PFSK-1 (cell line): ENCODE measurements at regions not wholly inside any gene's neighbourhood (a gene's known extent, or its start where the extent isn't known, plus 50 kb on each side); places are given as distances from the start of the nearest gene placed in this dataset.

Source experiments
- FOXP2 ChIP-seq: optimal IDR thresholded peaks from 2 replicates; pipeline ENCODE3; 2011; ENCODE audit warnings: borderline replicate concordance, control low read depth, inconsistent platforms; ENCODE audit not compliant: insufficient read depth; ENCODE audit errors: extremely low read length, extremely low read depth
- POLR2AphosphoS5 ChIP-seq: IDR thresholded peaks from 2 replicates; pipeline ENCODE4 v1.6.1; 2012; ENCODE audit warnings: low read depth, mild to moderate bottlenecking, control low read depth, low read length, moderate library complexity
- SIN3A ChIP-seq: IDR thresholded peaks from 2 replicates; pipeline ENCODE4 v1.6.1; 2012; ENCODE audit warnings: mild to moderate bottlenecking, low read length, moderate library complexity, borderline replicate concordance; ENCODE audit not compliant: insufficient read depth
- TAF1 ChIP-seq: IDR thresholded peaks from 2 replicates; pipeline ENCODE4 v1.6.1; 2012; ENCODE audit warnings: low read length, control low read depth, borderline replicate concordance; ENCODE audit not compliant: insufficient read depth
- TF ChIP-seq, protein P1 (sequence below), 2 experiments: IDR thresholded peaks; 2 replicates each; pipeline versions ENCODE4 v1.6.1 to v1.8.0; 2011 to 2012; ENCODE audit warnings: low read depth in 2 of 2, low read length in 2 of 2, control low read depth in 1 of 2, inconsistent platforms in 1 of 2, mild to moderate bottlenecking in 1 of 2, moderate library complexity in 1 of 2; ENCODE audit not compliant: insufficient read depth in 1 of 2

- TF ChIP-seq SIN3A, result no peak
- no peak for TF ChIP-seq TAF1
- no peak for TF ChIP-seq POLR2AphosphoS5
- TF ChIP-seq, protein P1, sequence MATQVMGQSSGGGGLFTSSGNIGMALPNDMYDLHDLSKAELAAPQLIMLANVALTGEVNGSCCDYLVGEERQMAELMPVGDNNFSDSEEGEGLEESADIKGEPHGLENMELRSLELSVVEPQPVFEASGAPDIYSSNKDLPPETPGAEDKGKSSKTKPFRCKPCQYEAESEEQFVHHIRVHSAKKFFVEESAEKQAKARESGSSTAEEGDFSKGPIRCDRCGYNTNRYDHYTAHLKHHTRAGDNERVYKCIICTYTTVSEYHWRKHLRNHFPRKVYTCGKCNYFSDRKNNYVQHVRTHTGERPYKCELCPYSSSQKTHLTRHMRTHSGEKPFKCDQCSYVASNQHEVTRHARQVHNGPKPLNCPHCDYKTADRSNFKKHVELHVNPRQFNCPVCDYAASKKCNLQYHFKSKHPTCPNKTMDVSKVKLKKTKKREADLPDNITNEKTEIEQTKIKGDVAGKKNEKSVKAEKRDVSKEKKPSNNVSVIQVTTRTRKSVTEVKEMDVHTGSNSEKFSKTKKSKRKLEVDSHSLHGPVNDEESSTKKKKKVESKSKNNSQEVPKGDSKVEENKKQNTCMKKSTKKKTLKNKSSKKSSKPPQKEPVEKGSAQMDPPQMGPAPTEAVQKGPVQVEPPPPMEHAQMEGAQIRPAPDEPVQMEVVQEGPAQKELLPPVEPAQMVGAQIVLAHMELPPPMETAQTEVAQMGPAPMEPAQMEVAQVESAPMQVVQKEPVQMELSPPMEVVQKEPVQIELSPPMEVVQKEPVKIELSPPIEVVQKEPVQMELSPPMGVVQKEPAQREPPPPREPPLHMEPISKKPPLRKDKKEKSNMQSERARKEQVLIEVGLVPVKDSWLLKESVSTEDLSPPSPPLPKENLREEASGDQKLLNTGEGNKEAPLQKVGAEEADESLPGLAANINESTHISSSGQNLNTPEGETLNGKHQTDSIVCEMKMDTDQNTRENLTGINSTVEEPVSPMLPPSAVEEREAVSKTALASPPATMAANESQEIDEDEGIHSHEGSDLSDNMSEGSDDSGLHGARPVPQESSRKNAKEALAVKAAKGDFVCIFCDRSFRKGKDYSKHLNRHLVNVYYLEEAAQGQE (IDR thresholded peaks at IDR 0.05; ENCODE audit: insufficient read depth in 1 of 2, low read depth in 2 of 2, low read length in 2 of 2), result no peak
Observed at GRCh38 chr5:14064841-14065240, 78.3 kb upstream of the TRIO start.

DNA sequence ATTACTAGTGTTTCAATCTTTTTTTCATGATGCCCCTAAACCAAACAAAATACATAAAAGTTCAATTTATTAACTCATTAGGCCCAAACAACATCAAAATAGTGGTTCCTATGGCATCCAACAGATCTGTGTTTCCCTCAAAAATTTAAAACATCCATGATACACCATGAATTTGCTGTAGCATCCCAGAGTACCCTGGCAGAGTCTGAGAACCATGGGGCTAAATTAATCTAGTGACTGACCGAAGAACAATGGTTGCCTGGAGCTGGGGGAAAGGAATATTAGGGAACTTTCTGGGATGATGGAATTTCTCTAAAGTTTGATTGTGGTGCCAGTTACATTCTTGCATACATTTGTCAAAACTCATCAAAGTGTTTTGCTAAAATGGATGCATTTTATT, 79.5 kb upstream of the TRIO start:
- TF ChIP-seq, protein P1 (IDR thresholded peaks at IDR 0.05; ENCODE audit: insufficient read depth in 1 of 2, low read depth in 2 of 2, low read length in 2 of 2), result no peak
- TF ChIP-seq SIN3A, result no peak
- TF ChIP-seq TAF1, result no peak
- no peak for TF ChIP-seq POLR2AphosphoS5
- no peak for TF ChIP-seq FOXP2

- no peak for TF ChIP-seq POLR2AphosphoS5
- TF ChIP-seq, protein P1 (IDR thresholded peaks at IDR 0.05; ENCODE audit: insufficient read depth in 1 of 2, low read depth in 2 of 2, low read length in 2 of 2), result no peak
- no peak for TF ChIP-seq SIN3A
- TF ChIP-seq TAF1, result no peak
- TF ChIP-seq FOXP2, result no peak
Observed at GRCh38 chr5:14063138-14063537, 80.0 kb upstream of the TRIO start.

DNA sequence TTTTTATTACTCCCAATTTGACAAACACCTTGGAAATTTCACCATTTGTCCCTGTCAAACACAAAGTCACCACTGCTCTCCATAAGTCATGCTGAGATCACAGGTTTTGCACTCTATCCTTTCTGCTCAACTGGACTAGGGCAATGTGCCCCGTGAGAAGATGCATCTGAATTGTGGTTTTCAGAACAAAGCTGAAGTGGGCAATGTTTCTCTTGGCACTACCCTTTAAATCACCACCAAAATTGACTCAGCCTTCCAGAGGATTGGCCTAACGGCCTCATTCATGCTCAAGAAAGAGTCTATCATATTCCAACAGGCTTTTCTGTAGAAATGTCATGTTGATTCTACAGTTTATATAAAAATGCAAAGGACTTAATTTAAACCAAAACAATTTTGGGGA, 81.0 kb upstream of the TRIO start:
- TF ChIP-seq POLR2AphosphoS5, result no peak
- no peak for TF ChIP-seq SIN3A
- TF ChIP-seq, protein P1 (IDR thresholded peaks at IDR 0.05; ENCODE audit: insufficient read depth in 1 of 2, low read depth in 2 of 2, low read length in 2 of 2), result no peak

GRCh38 chr5:14061106-14061505, 82.0 kb upstream of the TRIO start:
- TF ChIP-seq POLR2AphosphoS5 (no peak), TAF1 (no peak)
- TF ChIP-seq, protein P1 (IDR thresholded peaks at IDR 0.05; ENCODE audit: insufficient read depth in 1 of 2, low read depth in 2 of 2, low read length in 2 of 2), result no peak
